OCI-LY3 (cell line): ENCODE measurements at regions not wholly inside any gene's neighbourhood (a gene's known extent, or its start where the extent isn't known, plus 50 kb on each side); places are given as distances from the start of the nearest gene placed in this dataset.

Experiments
- H2AFZ ChIP-seq: fragments of 200-600, 300-600 bp; shearing (Covaris generic); 2 replicates; pipeline ENCODE4 v1.6.0; 2014; ENCODE audit warnings: antibody characterized with exemption, low read depth, low read length
- H3K27ac ChIP-seq: fragments of 200-600, 300-600 bp; sonication (generic); 2 replicates; pipeline ENCODE4 v1.5.1; 2014; ENCODE audit warnings: mild to moderate bottlenecking, low read length, moderate library complexity, mixed read lengths
- H3K27me3 ChIP-seq: fragments of 200-600, 300-600 bp; sonication (generic); 2 replicates; pipeline ENCODE4 v1.6.1; 2014; ENCODE audit warnings: low read depth, low read length, mixed read lengths
- H3K36me3 ChIP-seq: fragments of 200-600, 300-600 bp; sonication (generic); replicated peaks from 2 replicates; pipeline ENCODE3; 2014; ENCODE audit warnings: low read depth, low read length, mixed read lengths
- H3K4me1 ChIP-seq: fragments of 300-600, 200-600 bp; sonication (generic); 2 replicates; pipeline ENCODE4 v1.6.1; 2014; ENCODE audit warnings: low read length, mixed read lengths
- H3K4me2 ChIP-seq: fragments of 200-600, 300-600 bp; sonication (generic); 2 replicates; pipeline ENCODE4 v1.6.1; 2014; ENCODE audit warnings: low read length, mixed read lengths
- H3K4me3 ChIP-seq: fragments of 300-600, 200-600 bp; sonication (generic); 2 replicates; pipeline ENCODE4 v1.5.1; 2014; ENCODE audit warnings: antibody characterized with exemption, mild to moderate bottlenecking, low read length, moderate library complexity
- H3K79me2 ChIP-seq: fragments of 300-600, 200-600 bp; shearing (Covaris generic); 2 replicates; pipeline ENCODE4 v1.6.1; 2014; ENCODE audit warnings: mild to moderate bottlenecking, low read length, mixed read lengths
- H3K9ac ChIP-seq: fragments of 300-600, 200-600 bp; shearing (Covaris generic); 2 replicates; pipeline ENCODE4 v1.6.0; 2014; ENCODE audit warnings: mild to moderate bottlenecking, low read length, moderate library complexity
- H3K9me3 ChIP-seq: fragments of 200-600, 300-600 bp; shearing (Covaris generic); 2 replicates; pipeline ENCODE4 v1.6.1; 2014; ENCODE audit warnings: low read length, mixed read lengths; ENCODE audit not compliant: insufficient read depth
- H4K20me1 ChIP-seq: fragments of 200-600, 300-600 bp; sonication (generic); 2 replicates; pipeline ENCODE4 v1.6.1; 2016; ENCODE audit warnings: low read length, mixed read lengths; ENCODE audit not compliant: insufficient read depth
- CTCF ChIP-seq: fragments of 200-600, 300-600 bp; sonication (generic); IDR thresholded peaks from 2 replicates; pipeline ENCODE4 v1.5.1; 2014; ENCODE audit warnings: antibody characterized with exemption, low read length, low read depth
- EZH2phosphoT487 ChIP-seq: fragments of 200-600 bp; shearing (Covaris generic); IDR thresholded peaks from 2 replicates; pipeline ENCODE4 v1.6.1; 2018; ENCODE audit warnings: antibody characterized with exemption, mixed run types, low read depth

GRCh38 chr3:148070041-148070440 lies 627.7 kb upstream of the AGTR1 start:
- Histone ChIP-seq H3K4me3 (no peak overlapping the region), H3K9ac (no peak overlapping the region), H3K27ac (no peak overlapping the region), H3K27me3 (no peaks in the 10 kb centered on the region), H4K20me1 (no peaks in the 10 kb centered on the region), H3K79me2 (no peaks in the 10 kb centered on the region), H3K36me3 (no peaks in the 10 kb centered on the region), H3K4me2 (no peak overlapping the region), H3K9me3 (no peaks in the 10 kb centered on the region), H3K4me1 (no peaks in the 10 kb centered on the region), H2AFZ (no peak overlapping the region)
- TF ChIP-seq CTCF (no peak), EZH2phosphoT487 (no peak)

- Histone ChIP-seq H3K36me3 (no peaks in the 10 kb centered on the region), H3K27me3 (no peaks in the 10 kb centered on the region), H3K79me2 (no peaks in the 10 kb centered on the region), H3K4me2 (no peak overlapping the region), H4K20me1 (no peaks in the 10 kb centered on the region), H3K4me1 (no peaks in the 10 kb centered on the region), H2AFZ (no peak overlapping the region), H3K27ac (no peak overlapping the region), H3K4me3 (no peak overlapping the region), H3K9ac (no peak overlapping the region), H3K9me3 (no peaks in the 10 kb centered on the region)
- no peak for TF ChIP-seq CTCF
Observed at GRCh38 chr3:148073721-148074456, 623.8 kb upstream of the AGTR1 start.

GRCh38 chr3:148074946-148075345 lies 622.8 kb upstream of the AGTR1 start:
- H3K4me1 ChIP-seq, result no peaks in the 10 kb centered on the region
- no peaks in the 10 kb centered on the region for H4K20me1 ChIP-seq
- H3K36me3 ChIP-seq, result no peaks in the 10 kb centered on the region
- H3K79me2 ChIP-seq, result no peaks in the 10 kb centered on the region
- TF ChIP-seq EZH2phosphoT487 (no peak), CTCF (no peak)
- no peak overlapping the region for H3K27ac ChIP-seq
- H2AFZ ChIP-seq, result no peak overlapping the region
- no peak overlapping the region for H3K4me3 ChIP-seq
- H3K9ac ChIP-seq, result no peak overlapping the region
- H3K9me3 ChIP-seq, result no peaks in the 10 kb centered on the region
- H3K27me3 ChIP-seq, result no peaks in the 10 kb centered on the region
- no peak overlapping the region for H3K4me2 ChIP-seq

GRCh38 chr3:148075771-148076716 lies 621.7 kb upstream of the AGTR1 start:
- H3K79me2 ChIP-seq, result no peaks in the 10 kb centered on the region
- H3K9me3 ChIP-seq, result no peaks in the 10 kb centered on the region
- no peaks in the 10 kb centered on the region for H3K36me3 ChIP-seq
- no peaks in the 10 kb centered on the region for H4K20me1 ChIP-seq
- peak overlapping the region; percentile 32 for H3K4me2 ChIP-seq
- H3K9ac ChIP-seq, result no peak overlapping the region
- peak; percentile 88 for TF ChIP-seq CTCF
- no peak for TF ChIP-seq EZH2phosphoT487
- H3K4me1 ChIP-seq, result no peaks in the 10 kb centered on the region
- H2AFZ ChIP-seq, result peak overlapping the region; percentile 33; the same call in 1 of the 2 replicates
- no peaks in the 10 kb centered on the region for H3K27me3 ChIP-seq
- no peak overlapping the region for H3K4me3 ChIP-seq
- no peak overlapping the region for H3K27ac ChIP-seq
